Osteocyte (in vitro differentiated cells): ENCODE measurements at regions not wholly inside any gene's neighbourhood (a gene's known extent, or its start where the extent isn't known, plus 50 kb on each side); places are given as distances from the start of the nearest gene placed in this dataset.

Experiments
- DNase-seq: peaks from one replicate; pipeline ENCODE4 v3.0.0; 2021; ENCODE audit warnings: mixed read lengths; ENCODE audit not compliant: unreplicated experiment; ENCODE audit errors: extremely low spot score
- H3K27ac Mint-ChIP-seq: one replicate; pipeline ENCODE4 v1.8.0; 2021; ENCODE audit warnings: mild to moderate bottlenecking, mixed read lengths; ENCODE audit not compliant: unreplicated experiment
- H3K27me3 Mint-ChIP-seq: one replicate; pipeline ENCODE4 v1.8.0; 2021; ENCODE audit warnings: mixed read lengths; ENCODE audit not compliant: unreplicated experiment
- H3K36me3 Mint-ChIP-seq: one replicate; pipeline ENCODE4 v1.8.0; 2021; ENCODE audit warnings: mixed read lengths; ENCODE audit not compliant: unreplicated experiment
- H3K4me1 Mint-ChIP-seq: one replicate; pipeline ENCODE4 v1.8.0; 2021; ENCODE audit warnings: mixed read lengths; ENCODE audit not compliant: unreplicated experiment
- H3K4me3 Mint-ChIP-seq: one replicate; pipeline ENCODE4 v1.8.0; 2021; ENCODE audit warnings: mild to moderate bottlenecking, moderate library complexity, mixed read lengths; ENCODE audit not compliant: unreplicated experiment
- H3K9me3 Mint-ChIP-seq: one replicate; pipeline ENCODE4 v1.8.0; 2021; ENCODE audit warnings: mixed read lengths; ENCODE audit not compliant: unreplicated experiment
- TF ChIP-seq, protein P1 (sequence below): fragments of 200-600 bp; sonication (generic); IDR thresholded peaks from 2 replicates; pipeline ENCODE4 v1.5.0; 2021; ENCODE audit warnings: antibody characterized with exemption, mild to moderate bottlenecking, moderate library complexity

DNA sequence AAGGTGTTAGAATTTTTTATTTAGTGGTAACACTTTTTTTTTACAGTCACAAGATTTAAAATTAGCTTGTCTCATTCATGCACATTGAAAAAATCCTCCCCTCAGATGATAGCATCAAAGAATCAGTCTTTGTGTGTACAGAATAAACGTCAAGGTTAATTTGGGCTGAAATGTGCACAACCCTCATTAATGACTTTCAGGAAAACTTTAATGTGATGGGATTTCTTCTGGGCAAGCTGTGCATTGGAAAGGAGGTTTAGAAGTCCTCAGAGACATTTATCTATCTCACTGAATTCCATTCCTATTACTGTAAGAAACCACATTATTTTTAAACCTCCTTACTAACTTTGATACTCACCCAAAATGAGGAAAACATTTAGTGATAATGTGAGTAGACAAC, 88.2 kb upstream of the TECRL start:
- H3K4me3 Mint-ChIP-seq, result no peak overlapping the region
- H3K27ac Mint-ChIP-seq, result no peak overlapping the region
- TF ChIP-seq, protein P1, sequence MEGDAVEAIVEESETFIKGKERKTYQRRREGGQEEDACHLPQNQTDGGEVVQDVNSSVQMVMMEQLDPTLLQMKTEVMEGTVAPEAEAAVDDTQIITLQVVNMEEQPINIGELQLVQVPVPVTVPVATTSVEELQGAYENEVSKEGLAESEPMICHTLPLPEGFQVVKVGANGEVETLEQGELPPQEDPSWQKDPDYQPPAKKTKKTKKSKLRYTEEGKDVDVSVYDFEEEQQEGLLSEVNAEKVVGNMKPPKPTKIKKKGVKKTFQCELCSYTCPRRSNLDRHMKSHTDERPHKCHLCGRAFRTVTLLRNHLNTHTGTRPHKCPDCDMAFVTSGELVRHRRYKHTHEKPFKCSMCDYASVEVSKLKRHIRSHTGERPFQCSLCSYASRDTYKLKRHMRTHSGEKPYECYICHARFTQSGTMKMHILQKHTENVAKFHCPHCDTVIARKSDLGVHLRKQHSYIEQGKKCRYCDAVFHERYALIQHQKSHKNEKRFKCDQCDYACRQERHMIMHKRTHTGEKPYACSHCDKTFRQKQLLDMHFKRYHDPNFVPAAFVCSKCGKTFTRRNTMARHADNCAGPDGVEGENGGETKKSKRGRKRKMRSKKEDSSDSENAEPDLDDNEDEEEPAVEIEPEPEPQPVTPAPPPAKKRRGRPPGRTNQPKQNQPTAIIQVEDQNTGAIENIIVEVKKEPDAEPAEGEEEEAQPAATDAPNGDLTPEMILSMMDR, result no peak
- DNase-seq, result no peak
- no peaks in the 10 kb centered on the region for H3K4me1 Mint-ChIP-seq
- H3K9me3 Mint-ChIP-seq, result no peaks in the 10 kb centered on the region
- peaks cover 11% of the 10 kb centered on the region for H3K27me3 Mint-ChIP-seq
- no peaks in the 10 kb centered on the region for H3K36me3 Mint-ChIP-seq

GRCh38 chr4:64495946-64496345, 86.7 kb upstream of the TECRL start:
- H3K36me3 Mint-ChIP-seq, result no peaks in the 10 kb centered on the region
- TF ChIP-seq, protein P1, result no peak
- H3K27me3 Mint-ChIP-seq, result peaks cover 15% of the 10 kb centered on the region
- H3K4me1 Mint-ChIP-seq, result no peaks in the 10 kb centered on the region
- H3K4me3 Mint-ChIP-seq, result no peak overlapping the region
- no peaks in the 10 kb centered on the region for H3K9me3 Mint-ChIP-seq
- DNase-seq, result no peak
- H3K27ac Mint-ChIP-seq, result no peak overlapping the region

- H3K27me3 Mint-ChIP-seq, result peaks cover 22% of the 10 kb centered on the region
- H3K36me3 Mint-ChIP-seq, result no peaks in the 10 kb centered on the region
- TF ChIP-seq, protein P1, result no peak
- no peaks in the 10 kb centered on the region for H3K9me3 Mint-ChIP-seq
- no peak for DNase-seq
- no peaks in the 10 kb centered on the region for H3K4me1 Mint-ChIP-seq
- no peak overlapping the region for H3K27ac Mint-ChIP-seq
- no peak overlapping the region for H3K4me3 Mint-ChIP-seq
Measured at GRCh38 chr4:64489628-64490027, 80.4 kb upstream of the TECRL start.

DNA sequence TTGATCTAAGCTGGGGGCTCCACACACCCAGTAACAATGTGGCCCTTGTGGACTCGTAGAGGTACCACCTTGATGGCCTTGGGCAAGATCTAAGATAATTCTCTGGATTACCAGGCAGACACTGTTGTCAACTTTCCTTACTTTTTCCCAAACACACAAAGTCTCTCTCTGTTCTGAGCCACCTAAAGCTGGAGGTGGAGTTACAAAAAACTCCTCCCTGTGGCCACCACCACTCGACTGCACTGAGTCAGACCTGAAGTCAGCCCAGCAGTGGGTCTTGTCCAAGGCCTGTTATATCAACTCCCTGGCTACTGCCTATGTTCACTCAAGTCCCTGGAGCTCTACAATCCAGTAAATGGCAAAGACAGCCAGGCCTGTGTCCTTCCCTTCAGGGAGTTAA, 70.1 kb upstream of the TECRL start:
- no peaks in the 10 kb centered on the region for H3K36me3 Mint-ChIP-seq
- no peaks in the 10 kb centered on the region for H3K4me1 Mint-ChIP-seq
- no peak for DNase-seq
- H3K27ac Mint-ChIP-seq, result no peak overlapping the region
- H3K27me3 Mint-ChIP-seq, result no peaks in the 10 kb centered on the region
- H3K9me3 Mint-ChIP-seq, result no peaks in the 10 kb centered on the region
- TF ChIP-seq, protein P1, result no peak
- H3K4me3 Mint-ChIP-seq, result no peak overlapping the region

DNA sequence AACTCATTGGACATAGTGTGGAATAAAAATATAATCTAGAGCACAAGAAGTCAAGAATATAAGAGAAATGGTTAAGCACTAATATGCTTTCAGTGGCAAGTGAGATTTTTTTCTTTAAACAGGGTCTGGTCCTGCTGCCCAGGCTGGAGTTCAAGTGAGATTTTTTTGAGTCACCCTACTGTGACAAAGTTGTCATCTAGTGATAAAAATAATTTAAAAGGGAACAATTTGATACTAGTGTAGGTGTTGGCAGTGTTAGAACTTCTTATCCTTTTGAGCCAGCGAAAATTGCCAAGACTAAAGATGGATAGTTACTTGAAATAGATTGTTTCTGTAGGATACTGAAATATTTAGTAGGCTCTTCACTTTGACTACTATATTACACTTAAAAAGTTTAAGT, 67.9 kb upstream of the TECRL start:
- TF ChIP-seq, protein P1, result no peak
- no peaks in the 10 kb centered on the region for H3K27me3 Mint-ChIP-seq
- DNase-seq, result no peak
- no peaks in the 10 kb centered on the region for H3K36me3 Mint-ChIP-seq
- H3K27ac Mint-ChIP-seq, result no peak overlapping the region
- H3K4me1 Mint-ChIP-seq, result no peaks in the 10 kb centered on the region
- H3K4me3 Mint-ChIP-seq, result no peak overlapping the region
- H3K9me3 Mint-ChIP-seq, result no peaks in the 10 kb centered on the region
